Stimulated activated CD4-positive, alpha-beta T cell treated with anti-CD3 and anti-CD28 coated beads, Interleukin-15, amount 100 ng/mL, for 48 hours (primary cell): ENCODE measurements at regions not wholly inside any gene's neighbourhood (a gene's known extent, or its start where the extent isn't known, plus 50 kb on each side); places are given as distances from the start of the nearest gene placed in this dataset.

Experiments
- DNase-seq, 2 donors: peaks; one replicate each; pipeline ENCODE4 v3.0.0-alpha.2; 2020; ENCODE audit warnings: low read depth in 2 of 2

- DNase-seq: no peak
Measured at GRCh38 chr13:88085036-88085435, 413.9 kb downstream of the SLITRK5 start.

GRCh38 chr13:88086577-88086976, 415.4 kb downstream of the SLITRK5 start:
- DNase-seq: no peak

DNA sequence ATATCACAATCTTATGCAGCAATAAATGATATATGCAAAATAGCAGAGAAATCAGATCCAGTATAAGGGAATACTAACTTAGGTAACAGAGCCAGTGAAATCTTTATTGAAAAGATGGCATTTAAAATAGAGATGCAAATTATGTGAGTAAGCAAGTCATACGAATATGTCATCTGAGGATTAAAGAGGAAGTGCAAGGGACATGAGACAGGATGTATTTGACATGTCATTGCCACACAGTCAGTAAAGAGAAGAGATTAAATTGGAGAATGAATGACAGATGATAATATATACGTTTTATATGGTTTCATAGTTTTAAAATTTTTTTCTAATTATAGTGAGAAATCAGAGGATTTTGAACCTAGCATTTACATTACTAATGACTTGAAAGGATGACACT, 426.4 kb downstream of the SLITRK5 start:
- DNase-seq: no peak

DNA sequence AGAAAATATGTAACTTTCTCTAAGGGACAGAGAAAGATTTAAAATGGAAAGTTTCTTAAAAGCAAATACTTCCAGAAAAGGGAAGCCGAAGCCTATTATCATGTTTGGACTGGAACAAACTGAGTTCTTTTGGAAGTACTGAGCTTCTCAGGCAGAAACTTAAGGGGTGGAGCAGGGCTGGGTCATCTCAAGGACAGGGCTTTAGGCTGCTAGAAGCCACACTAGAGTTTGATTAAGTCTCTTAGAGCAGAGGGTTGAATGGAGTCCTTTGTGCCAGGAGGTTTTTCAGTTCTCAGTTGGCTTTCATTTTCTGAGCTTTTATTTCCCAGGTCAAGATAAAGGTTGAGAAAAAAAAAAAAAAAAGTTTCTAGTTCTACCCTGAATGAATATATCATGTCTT, 432.7 kb downstream of the SLITRK5 start:
- DNase-seq: no peak

- DNase-seq: no peak
Measured at GRCh38 chr13:88104576-88104975, 433.4 kb downstream of the SLITRK5 start.

DNA sequence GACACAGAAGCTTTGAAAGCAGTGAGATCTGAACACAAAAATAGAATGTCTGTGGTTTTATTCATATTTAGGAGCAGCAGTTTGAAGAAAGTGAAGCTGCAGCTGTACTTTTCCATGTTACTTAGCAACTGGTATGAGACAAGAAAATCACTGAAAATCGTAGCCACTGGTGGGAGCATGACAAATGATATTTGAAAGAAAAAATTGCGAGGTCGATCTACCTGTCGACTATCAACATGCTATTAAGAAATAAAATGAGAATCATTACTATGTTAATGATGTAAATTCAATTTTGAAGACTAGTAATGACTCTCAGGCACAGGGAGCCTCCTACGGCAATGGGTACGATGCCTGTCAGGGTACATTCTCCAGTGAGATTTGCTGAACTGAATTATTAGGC, 436.4 kb downstream of the SLITRK5 start:
- no peak for DNase-seq

DNA sequence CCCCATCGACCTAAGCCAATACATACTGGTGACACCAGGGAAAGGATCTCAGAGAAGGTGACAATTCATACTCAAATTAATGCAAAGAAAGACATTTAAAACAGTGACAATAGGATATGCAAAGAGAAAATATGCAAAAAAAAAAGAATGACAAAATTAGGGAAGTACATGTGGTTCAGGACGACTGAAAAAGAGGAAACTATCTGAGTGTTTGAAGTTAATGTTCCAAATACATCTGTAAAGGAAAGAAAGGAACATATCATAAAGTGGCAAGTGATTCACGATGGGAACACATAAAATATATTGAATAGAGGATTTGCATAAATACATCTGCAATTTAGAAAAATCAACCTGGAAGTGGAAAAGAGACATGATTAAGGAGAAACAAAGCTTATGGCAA, 441.4 kb downstream of the SLITRK5 start:
- DNase-seq: no peak

- DNase-seq: no peak
Measured at GRCh38 chr13:88115976-88116375, 444.8 kb downstream of the SLITRK5 start.

- no peak for DNase-seq
Measured at GRCh38 chr13:88118952-88119351, 447.8 kb downstream of the SLITRK5 start.

GRCh38 chr13:88124142-88124541, 453.0 kb downstream of the SLITRK5 start:
- DNase-seq: no peak

GRCh38 chr13:88125055-88125454, 453.9 kb downstream of the SLITRK5 start:
- DNase-seq: no peak

GRCh38 chr13:88136098-88136790, 465.1 kb downstream of the SLITRK5 start:
- DNase-seq: no peak

DNA sequence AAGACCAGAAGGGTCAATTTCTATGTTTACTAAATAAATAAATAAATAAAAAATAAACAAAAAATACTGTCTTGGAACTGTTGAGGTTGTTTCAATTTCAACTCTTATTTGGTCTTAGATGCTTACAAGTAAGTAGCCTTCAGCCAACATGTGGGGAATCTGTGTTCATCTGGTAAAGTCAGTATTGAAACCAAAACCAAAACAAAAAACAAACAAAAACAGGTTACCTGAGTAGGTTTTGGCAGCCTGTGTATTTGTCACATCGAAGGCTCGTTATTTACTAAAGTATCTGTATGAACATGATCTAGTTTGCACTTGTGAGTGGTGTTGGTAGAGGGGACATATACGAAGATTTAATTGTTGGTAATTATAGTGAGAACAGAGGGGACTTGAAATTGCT, 471.5 kb downstream of the SLITRK5 start:
- DNase-seq: no peak

- DNase-seq: no peak
Measured at GRCh38 chr13:88144580-88144979, 473.4 kb downstream of the SLITRK5 start.

DNA sequence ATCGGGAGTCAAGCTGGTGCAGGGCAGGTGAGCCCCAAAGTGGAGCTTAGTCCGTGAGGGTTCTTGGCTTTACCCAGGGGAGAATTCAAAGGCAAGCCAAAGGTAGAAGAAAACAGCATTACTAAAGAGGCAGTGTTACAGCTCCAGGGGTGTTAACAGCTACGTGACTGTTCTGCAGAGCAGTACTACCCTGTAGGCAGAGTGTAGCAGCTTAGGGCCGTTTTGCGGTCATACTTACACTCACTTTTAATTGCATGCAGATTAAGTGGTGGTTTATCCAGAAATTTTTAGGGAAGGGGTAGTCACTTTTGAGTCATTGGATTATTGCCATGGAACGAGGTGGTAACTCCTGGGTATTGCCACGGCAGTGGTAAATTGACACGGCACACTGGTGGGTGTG, 482.2 kb downstream of the SLITRK5 start:
- DNase-seq: no peak

DNA sequence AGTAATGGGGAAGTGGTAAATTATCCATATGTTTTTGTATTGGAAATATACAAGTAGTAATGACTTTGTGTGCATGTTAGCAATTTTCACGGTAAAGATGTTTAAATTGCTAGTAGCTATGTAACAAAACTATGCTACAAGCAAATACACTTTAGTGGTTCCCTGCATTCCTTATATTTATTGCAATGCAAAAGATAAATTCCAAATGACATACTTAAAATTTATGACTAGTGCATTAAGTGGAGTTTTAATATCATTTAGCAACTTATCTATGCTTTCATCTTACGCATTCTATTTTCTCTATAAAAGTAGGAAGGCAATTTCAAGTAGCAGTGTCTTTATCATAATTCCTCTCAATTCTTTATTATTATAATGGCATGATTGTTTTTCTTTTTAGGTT, 482.8 kb downstream of the SLITRK5 start:
- DNase-seq: no peak

GRCh38 chr13:88162076-88162702, 491.0 kb downstream of the SLITRK5 start:
- no peak for DNase-seq

DNA sequence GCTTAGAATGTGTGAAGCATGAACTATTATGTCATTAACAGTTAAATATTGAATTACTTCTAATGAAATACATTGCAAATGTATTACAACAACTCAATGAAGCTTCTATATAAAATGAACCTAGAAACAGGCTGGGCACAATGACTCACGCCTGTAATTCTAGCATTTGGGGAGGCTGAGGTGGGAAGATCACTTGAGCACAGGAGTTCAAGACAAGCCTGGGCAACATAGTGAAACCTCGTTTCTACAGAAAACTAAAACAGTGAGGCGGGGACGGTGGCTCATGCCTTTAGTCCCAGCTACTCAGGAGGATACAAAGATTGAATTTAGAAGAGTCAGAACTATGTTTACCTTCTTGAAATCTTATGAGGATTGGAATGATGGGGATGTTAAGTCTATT, 505.1 kb downstream of the SLITRK5 start:
- DNase-seq: no peak

GRCh38 chr13:88183440-88183839, 512.3 kb downstream of the SLITRK5 start:
- no peak for DNase-seq

GRCh38 chr13:88188986-88189385, 517.8 kb downstream of the SLITRK5 start:
- DNase-seq: no peak

DNA sequence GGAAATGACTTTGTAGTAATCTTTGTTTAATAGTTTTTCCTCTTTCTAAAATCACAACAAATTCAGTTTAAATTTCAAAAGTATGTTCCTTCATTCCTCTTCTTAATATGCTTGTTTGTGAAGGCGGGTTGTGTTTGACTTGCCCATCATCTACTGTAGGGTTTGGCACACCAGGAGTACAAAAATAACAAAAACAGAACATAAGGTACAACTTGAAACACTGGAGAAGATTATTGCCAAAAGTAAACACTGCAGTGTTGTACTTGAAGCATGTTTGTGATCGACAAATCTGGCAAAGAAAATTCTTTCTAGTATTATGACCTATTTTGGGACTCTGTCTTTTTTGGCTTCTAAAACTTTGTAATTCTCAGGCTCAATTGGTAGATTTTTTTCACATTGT, 518.6 kb downstream of the SLITRK5 start:
- DNase-seq: no peak

DNA sequence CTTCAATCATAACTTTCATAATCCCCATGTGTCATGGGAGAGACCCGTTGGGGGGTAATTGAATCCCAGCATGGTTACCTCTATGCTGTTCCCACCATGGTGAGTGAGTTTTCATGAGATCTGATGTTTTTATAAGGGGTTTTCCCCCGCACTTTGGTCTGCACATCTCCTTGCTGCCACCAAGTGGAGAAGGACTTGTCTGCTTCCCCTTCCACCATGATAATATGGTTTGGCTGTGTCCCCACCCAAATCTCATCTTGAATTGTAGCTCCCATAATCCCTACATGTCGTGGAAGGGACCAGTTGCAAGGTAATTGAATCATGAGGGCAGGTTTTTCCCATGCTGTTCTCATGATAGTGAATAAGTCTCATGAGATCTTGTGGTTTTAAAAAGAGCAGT, 524.9 kb downstream of the SLITRK5 start:
- DNase-seq: no peak

GRCh38 chr13:88217372-88217771, 546.2 kb downstream of the SLITRK5 start:
- DNase-seq: no peak

GRCh38 chr13:88217883-88218282, 546.7 kb downstream of the SLITRK5 start:
- DNase-seq: no peak
